Activated CD4-positive, alpha-beta T cell treated with anti-CD3 and anti-CD28 coated beads for 36 hours (primary cell): ENCODE measurements at regions not wholly inside any gene's neighbourhood (a gene's known extent, or its start where the extent isn't known, plus 50 kb on each side); places are given as distances from the start of the nearest gene placed in this dataset.
"Not testable (repeated sequence)": the region's sequence is repeated elsewhere in the genome, so short reads cannot be mapped to it uniquely, and the experiment has no call there.

ENCODE experiments used
- ATAC-seq: fragments of 200-7000 bp; cut with Tn5 transposase; one replicate; pipeline ENCODE4 v1.10.0; 2021; ENCODE audit warnings: mild to moderate bottlenecking, moderate library complexity
- CTCF ChIA-PET: fragments of 350-600 bp; sonication (Branson Sonifier 250); formaldehyde crosslinking; loops from one replicate; lab custom pipeline; 2021; ENCODE audit warnings: antibody characterized with exemption; lab: Charles Lee
- POLR2A ChIA-PET: fragments of 350-600 bp; sonication (Branson Sonifier 250); formaldehyde crosslinking; loops from one replicate; lab custom pipeline; 2021; ENCODE audit warnings: antibody characterized with exemption, inconsistent platforms; lab: Charles Lee
- DNase-seq: peaks from one replicate; pipeline ENCODE4 v3.0.0-alpha.2; 2020
- H3K27ac Mint-ChIP-seq: one replicate; pipeline ENCODE4 v1.8.0; 2021; ENCODE audit warnings: mixed read lengths
- H3K27me3 Mint-ChIP-seq: one replicate; pipeline ENCODE4 v1.8.0; 2021; ENCODE audit warnings: mixed read lengths
- H3K36me3 Mint-ChIP-seq: one replicate; pipeline ENCODE4 v1.8.0; 2021; ENCODE audit warnings: low read depth, mixed read lengths
- H3K4me1 Mint-ChIP-seq: one replicate; pipeline ENCODE4 v1.8.0; 2021; ENCODE audit warnings: mixed read lengths
- H3K4me3 Mint-ChIP-seq: one replicate; pipeline ENCODE4 v1.8.0; 2021; ENCODE audit warnings: mild to moderate bottlenecking, moderate library complexity, mixed read lengths
- H3K9me3 Mint-ChIP-seq: one replicate; pipeline ENCODE4 v1.8.0; 2021; ENCODE audit warnings: low read depth, mixed read lengths
- intact Hi-C, 2 experiments: fragments of 100-400 bp; cut with DNase I in 1 of 2; cut with micrococcal nuclease in 1 of 2; formaldehyde crosslinking; loops; one replicate each; pipeline versions ENCODE4 v1.14.2 to v1.15.1; 2022 to 2024; cut with DNase I, micrococcal nuclease

DNA sequence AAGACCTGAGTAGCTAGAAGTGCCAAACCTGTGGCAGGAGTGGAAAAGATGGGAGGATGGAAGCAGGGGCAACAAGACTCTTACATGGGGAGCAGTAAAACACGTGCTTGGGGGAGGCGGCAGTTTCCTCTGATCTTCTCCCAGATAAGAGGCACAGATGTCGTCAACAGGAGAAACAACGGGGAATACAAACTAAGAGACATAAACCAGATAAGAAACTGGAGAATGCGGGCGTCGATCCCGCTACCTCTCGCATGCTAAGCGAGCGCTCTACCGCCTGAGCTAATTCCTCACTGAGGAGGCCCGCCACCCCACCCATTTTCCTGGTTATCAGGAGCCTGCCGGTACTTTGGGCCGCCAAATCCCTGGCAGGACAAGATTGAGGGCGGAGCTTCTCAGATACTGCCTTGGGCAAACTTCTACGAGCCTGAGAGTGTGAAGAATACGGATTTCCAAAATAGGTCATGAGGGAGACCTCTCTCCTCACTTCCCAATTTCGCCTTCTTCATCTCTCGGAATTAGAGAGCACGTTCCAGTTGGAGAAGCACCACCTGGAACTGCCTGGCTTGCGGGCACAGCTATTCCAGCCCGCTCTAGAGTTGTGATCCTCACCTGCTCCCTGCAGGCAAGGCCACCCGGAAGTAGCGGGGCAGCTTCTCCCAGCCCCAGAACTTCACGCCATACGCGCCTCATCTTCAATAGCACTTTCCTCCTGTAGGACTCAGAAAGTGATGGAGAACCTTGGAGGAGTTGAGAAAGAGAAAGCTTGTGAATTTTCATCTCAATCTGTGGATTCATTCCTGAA, 496.0 kb downstream of the PRIM2 start:
- H3K36me3 Mint-ChIP-seq, CTCF ChIA-PET, DNase-seq, H3K4me3 Mint-ChIP-seq, H3K9me3 Mint-ChIP-seq, ATAC-seq, POLR2A ChIA-PET, intact Hi-C loops, H3K27ac Mint-ChIP-seq, H3K4me1 Mint-ChIP-seq: not testable (repeated sequence)
- peaks cover 37% of the 10 kb centered on the region for H3K27me3 Mint-ChIP-seq

DNA sequence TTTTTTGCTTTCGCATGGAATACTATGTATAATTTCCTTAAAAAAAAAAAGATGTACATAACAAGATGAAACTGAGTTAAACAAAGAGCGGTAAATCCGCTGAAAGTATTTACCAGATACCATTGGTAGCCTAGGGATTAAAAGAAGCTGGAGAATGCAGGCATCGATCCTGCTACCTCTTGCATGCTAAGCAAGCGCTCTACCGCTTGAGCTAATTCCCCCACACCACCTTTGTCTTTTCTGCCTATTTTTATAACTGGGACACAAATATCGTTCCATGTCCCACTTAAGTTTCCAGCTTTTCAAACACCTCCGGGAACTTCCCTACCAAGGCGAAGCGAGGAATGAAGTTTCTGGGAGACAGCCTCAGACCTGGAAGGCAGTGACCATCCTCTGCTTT, 498.4 kb downstream of the PRIM2 start:
- H3K27me3 Mint-ChIP-seq = peaks cover 23% of the 10 kb centered on the region
- DNase-seq, ATAC-seq, H3K4me3 Mint-ChIP-seq, H3K27ac Mint-ChIP-seq, POLR2A ChIA-PET, H3K9me3 Mint-ChIP-seq, CTCF ChIA-PET, H3K4me1 Mint-ChIP-seq, H3K36me3 Mint-ChIP-seq, intact Hi-C loops: not testable (repeated sequence)

DNA sequence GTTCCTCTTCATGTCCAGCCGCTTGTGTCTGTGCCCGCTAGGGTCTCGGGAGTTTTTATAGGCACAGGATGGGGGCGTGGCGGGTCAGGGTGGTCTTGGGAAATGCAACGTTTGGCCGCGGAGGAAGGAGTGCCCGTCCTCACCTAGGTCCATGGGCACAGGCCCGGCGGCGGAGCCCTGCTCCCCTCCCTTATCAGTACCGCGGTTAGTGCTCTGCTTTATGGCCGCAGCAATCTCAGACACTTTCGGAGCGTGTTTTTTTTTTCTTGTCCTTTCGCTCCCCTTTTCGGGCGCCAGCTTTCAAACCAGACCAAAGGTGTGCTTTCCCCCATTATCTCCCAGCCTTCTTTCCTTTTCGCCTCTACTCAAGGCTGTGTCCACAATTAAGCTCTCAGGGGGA, 503.9 kb downstream of the PRIM2 start:
- CTCF ChIA-PET, H3K27ac Mint-ChIP-seq, H3K36me3 Mint-ChIP-seq, intact Hi-C loops, H3K4me1 Mint-ChIP-seq, POLR2A ChIA-PET, ATAC-seq, DNase-seq, H3K9me3 Mint-ChIP-seq, H3K4me3 Mint-ChIP-seq: not testable (repeated sequence)
- H3K27me3 Mint-ChIP-seq = peaks cover 35% of the 10 kb centered on the region

DNA sequence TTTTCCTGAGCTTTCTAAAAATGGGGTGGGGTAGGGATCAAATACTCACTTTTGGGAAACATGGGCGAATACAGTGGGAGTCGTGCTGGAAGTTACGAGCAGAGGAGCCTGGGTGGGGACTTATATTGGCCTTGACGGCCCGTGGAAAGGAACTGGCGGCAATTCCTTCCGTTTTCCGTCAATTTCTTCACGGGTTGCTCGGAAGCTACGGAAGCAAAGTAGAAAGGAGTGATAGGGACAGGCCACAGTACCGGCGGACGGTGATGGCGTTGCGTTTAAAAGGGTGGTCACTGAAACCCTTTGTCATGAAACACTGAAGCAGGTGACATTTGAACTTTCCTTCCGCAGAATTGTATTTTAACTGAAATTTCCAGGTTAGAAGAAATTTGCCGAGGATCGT, 505.0 kb downstream of the PRIM2 start:
- ATAC-seq, intact Hi-C loops, POLR2A ChIA-PET: not testable (repeated sequence)

DNA sequence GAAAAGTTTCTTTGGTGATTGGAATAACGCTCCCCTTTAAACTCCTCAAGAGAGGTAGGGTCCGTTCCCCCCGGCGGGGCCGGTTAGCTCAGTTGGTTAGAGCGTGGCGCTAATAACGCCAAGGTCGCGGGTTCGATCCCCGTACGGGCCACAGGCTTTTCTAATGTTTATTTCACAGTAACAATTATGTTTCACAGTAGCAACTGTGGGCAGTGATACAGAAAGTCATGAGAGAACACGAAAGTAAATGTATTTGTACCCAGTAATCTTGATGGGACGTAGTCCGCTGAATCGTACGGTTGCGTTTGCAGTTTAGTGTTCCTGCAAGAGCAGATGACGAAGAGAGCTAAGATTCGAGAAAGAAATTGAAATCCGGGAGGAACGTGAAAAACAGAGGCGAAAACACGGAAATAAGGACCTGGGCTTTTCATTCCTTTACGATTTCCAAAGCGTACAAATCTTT, 505.5 kb downstream of the PRIM2 start:
- intact Hi-C loops = no loop called here
- Mint-ChIP-seq H3K4me1 (peaks cover 3% of the 10 kb centered on the region), H3K9me3 (peaks cover 2% of the 10 kb centered on the region), H3K4me3 (no peak overlapping the region), H3K27ac (no peak overlapping the region), H3K36me3 (peaks cover 2% of the 10 kb centered on the region), H3K27me3 (peaks cover 35% of the 10 kb centered on the region)
- ATAC-seq (no peak), DNase-seq (no peak)
- POLR2A ChIA-PET = no interaction called here
- CTCF ChIA-PET = no interaction called here

More for the DNA sequence above, 505.0 kb downstream of the PRIM2 start:
- DNase-seq, H3K4me1 Mint-ChIP-seq, CTCF ChIA-PET, H3K27ac Mint-ChIP-seq, H3K4me3 Mint-ChIP-seq, H3K9me3 Mint-ChIP-seq, H3K36me3 Mint-ChIP-seq: not testable (repeated sequence)
- peaks cover 35% of the 10 kb centered on the region for H3K27me3 Mint-ChIP-seq

DNA sequence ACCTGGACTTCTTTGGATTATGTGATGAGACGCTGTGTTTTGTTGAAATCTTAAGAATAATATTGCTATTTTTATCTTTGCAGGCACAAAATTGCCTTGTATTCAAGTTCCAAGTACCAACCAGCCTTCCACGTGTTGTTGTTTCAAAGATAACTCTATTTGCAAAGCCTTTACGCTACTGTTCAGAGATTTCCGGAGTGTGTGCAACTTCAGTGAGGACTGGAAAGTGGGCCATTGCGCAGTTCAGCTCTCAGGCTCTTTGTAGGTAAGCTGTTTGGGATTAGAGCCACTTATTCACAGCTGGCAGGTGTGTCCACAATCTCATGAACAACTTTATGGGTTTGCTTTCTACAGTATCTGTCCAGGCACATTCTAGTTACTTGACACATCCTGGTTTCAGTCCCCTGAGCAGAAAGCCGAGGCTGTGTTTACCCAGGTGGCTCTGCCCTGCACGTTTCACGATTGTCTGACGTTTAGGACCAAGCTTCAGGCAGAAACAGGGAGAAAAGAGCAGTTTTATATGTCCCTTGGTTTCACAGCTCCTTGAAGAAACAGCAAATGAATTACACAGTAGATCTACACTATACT, 520.3 kb downstream of the PRIM2 start:
- DNase-seq, H3K4me3 Mint-ChIP-seq, POLR2A ChIA-PET, H3K9me3 Mint-ChIP-seq, CTCF ChIA-PET, H3K27ac Mint-ChIP-seq, ATAC-seq, intact Hi-C loops, H3K4me1 Mint-ChIP-seq, H3K36me3 Mint-ChIP-seq: not testable (repeated sequence)
- H3K27me3 Mint-ChIP-seq = peaks cover 15% of the 10 kb centered on the region

DNA sequence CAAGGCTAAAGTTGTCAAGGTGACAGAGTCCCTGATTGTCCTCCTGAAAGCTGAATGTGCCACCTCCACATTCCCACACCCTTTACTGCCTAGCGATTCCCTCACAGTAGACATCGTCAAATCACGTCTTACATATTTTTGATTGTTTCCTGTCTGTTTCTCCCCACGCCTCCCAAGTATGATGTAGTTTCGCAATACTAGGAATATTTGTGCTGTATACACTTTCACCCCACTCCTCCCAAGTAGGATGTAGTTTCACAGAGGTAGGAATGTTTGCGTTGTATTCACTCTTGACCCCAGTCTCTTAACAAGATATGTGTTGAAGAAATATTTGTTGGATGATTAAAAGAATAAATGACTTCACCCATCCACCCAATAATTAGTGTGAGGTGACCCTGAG, 524.1 kb downstream of the PRIM2 start:
- H3K27ac Mint-ChIP-seq, H3K36me3 Mint-ChIP-seq, intact Hi-C loops, POLR2A ChIA-PET, CTCF ChIA-PET, DNase-seq, ATAC-seq, H3K9me3 Mint-ChIP-seq, H3K4me1 Mint-ChIP-seq, H3K4me3 Mint-ChIP-seq: not testable (repeated sequence)
- peaks cover 19% of the 10 kb centered on the region for H3K27me3 Mint-ChIP-seq

DNA sequence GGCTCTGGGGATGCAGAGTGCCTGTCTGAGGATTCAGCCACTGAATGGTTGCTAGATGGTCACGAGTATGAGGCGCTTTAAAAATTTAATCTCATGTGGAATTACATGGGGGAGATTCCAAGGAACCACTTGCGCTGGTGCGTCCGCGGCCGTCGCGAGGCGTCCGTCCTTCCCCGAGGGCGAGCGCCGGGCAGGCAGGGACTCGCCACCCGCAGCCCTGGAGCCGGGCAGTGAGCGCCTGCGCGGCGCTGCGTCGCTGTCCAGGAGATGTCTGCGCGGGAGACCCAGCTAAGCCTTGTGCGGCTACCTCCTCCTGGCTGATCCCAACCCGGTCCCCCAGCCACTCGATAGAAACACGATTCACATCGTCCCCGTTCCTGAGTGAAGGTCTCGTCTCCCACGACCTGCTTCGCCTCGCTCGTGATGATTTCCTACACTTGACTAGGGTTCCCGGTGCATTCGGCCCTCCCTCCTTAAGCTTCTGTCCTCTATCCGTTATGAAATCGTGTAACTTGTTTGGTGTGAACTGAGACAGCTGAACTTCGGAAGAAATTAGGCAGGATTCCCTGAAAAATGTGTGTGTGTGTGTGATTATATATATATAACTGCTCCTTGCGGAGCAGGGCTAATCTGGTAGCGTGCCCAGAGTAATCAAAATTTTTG, 536.4 kb downstream of the PRIM2 start:
- CTCF ChIA-PET, H3K36me3 Mint-ChIP-seq, H3K27ac Mint-ChIP-seq, H3K9me3 Mint-ChIP-seq, intact Hi-C loops, POLR2A ChIA-PET, H3K4me1 Mint-ChIP-seq, DNase-seq, H3K4me3 Mint-ChIP-seq, ATAC-seq: not testable (repeated sequence)
- H3K27me3 Mint-ChIP-seq = peaks cover 21% of the 10 kb centered on the region

DNA sequence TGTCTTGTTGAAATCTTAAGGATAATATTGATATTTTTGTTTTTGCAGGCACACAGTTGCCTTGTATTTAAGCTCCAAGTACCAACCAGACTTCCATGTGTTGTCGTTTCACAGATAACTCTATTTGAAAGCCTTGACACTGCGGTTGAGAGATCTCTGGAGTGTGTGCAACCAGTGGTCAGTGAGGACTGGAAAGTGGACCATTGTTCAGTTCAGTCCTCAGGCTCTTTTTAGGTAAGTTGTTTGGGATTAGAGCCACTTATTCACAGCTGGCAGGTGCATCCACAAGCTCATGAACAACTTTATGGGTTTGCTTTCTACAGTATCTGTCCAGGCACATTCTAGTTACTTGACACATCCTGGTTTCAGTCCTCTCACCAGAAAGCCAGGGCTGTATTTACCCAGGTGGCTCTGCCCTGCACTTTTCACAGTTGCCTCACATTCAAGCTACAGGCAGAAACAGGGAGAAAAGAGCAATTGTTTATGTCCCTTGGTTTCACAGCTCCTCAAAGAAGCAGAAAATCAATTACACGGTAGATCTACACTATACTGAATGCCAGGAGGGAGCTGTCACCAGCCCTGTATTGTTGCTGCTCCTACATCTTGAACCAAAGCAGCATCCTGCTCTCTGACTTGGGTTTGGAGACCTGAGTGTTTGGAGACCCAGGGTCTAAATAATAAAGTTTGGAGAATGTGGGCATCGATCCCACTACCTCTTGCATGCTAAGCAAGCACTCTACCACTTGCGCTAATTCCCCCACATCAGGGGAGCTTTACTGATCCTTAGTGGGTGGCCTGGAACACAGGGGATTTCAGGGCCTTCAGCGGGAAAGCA, 543.3 kb downstream of the PRIM2 start:
- ATAC-seq, intact Hi-C loops, H3K4me3 Mint-ChIP-seq, H3K27ac Mint-ChIP-seq, DNase-seq, CTCF ChIA-PET, H3K36me3 Mint-ChIP-seq, H3K4me1 Mint-ChIP-seq, H3K9me3 Mint-ChIP-seq, POLR2A ChIA-PET: not testable (repeated sequence)
- peaks cover 14% of the 10 kb centered on the region for H3K27me3 Mint-ChIP-seq

DNA sequence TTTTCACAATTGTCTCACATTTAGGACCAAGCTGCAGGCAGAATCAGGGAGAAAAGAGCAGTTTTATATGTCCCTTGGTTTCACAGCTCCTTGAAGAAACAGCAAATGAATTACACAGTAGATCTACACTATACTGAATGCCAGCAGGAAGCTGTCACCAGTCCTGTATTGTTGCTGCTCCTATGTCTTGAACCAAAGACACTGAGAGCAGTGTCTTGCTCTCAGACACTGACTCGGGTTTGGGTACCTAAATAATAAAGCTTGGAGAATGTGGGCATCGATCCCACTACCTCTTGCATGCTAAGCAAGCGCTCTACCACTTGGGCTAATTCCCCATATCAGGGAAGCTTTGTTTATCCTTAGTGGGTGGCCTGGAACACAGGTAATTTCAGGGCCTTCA, 552.7 kb downstream of the PRIM2 start:
- H3K27me3 Mint-ChIP-seq, H3K4me3 Mint-ChIP-seq, DNase-seq, CTCF ChIA-PET, POLR2A ChIA-PET, H3K27ac Mint-ChIP-seq, H3K4me1 Mint-ChIP-seq, intact Hi-C loops, H3K9me3 Mint-ChIP-seq, H3K36me3 Mint-ChIP-seq, ATAC-seq: not testable (repeated sequence)

DNA sequence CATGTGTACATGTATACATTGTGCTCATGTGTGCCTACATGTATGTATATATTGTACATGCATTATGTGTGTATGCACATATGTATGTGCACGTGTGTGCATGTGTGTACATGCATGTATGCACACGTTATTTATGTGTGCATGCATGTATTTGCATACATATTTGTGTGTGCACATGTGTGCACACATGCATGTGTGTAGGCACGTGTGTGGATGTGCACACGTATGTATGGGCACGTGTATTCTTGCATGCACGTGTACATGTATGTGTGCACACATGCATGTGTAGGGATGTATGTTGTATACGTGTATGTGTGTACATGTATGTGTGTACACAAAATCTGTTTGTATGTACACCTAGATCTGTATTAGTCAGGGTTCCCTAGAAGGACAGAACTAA, 556.0 kb downstream of the PRIM2 start:
- ATAC-seq, CTCF ChIA-PET: not testable (repeated sequence)

More for the DNA sequence above, 556.0 kb downstream of the PRIM2 start:
- H3K27me3 Mint-ChIP-seq, H3K27ac Mint-ChIP-seq, intact Hi-C loops, H3K36me3 Mint-ChIP-seq, H3K4me3 Mint-ChIP-seq, DNase-seq, H3K9me3 Mint-ChIP-seq, H3K4me1 Mint-ChIP-seq, POLR2A ChIA-PET: not testable (repeated sequence)
